Suprapubic skin (tissue), 3 donors: ENCODE measurements at regions not wholly inside any gene's neighbourhood (a gene's known extent, or its start where the extent isn't known, plus 50 kb on each side); places are given as distances from the start of the nearest gene placed in this dataset.

Source experiments
- CTCF ChIP-seq, 2 donors: fragments of 200-600 bp in 1 of 2; fragments of 450-650 bp in 1 of 2; sonication (generic) in 1 of 2; IDR thresholded peaks; one replicate each; pipeline ENCODE4 v1.5.1; 2016 to 2019; ENCODE audit warnings: antibody characterized with exemption in 2 of 2, mild to moderate bottlenecking in 1 of 2, moderate library complexity in 1 of 2
- POLR2A ChIP-seq, 2 donors: fragments of 450-650 bp; IDR thresholded peaks; one replicate each; pipeline ENCODE4 v1.6.1; 2017; ENCODE audit warnings: antibody characterized with exemption in 2 of 2, mild to moderate bottlenecking in 2 of 2, moderate library complexity in 2 of 2

GRCh38 chr13:72556945-72557344, 170.5 kb downstream of the MZT1 start:
- no peak for TF ChIP-seq CTCF (IDR thresholded peaks at IDR 0.05)
- TF ChIP-seq POLR2A (IDR thresholded peaks at IDR 0.05), result no peak
